Erythroblast (primary cell): ENCODE measurements at regions not wholly inside any gene's neighbourhood (a gene's known extent, or its start where the extent isn't known, plus 50 kb on each side); places are given as distances from the start of the nearest gene placed in this dataset.

Experiments
- GATA1 ChIP-seq: IDR thresholded peaks from 2 replicates; pipeline ENCODE4 v1.6.1; 2011; ENCODE audit warnings: low read depth, mild to moderate bottlenecking, control low read depth, low read length, moderate library complexity
- POLR2A ChIP-seq: IDR thresholded peaks from 2 replicates; pipeline ENCODE4 v1.6.1; 2011; ENCODE audit warnings: mild to moderate bottlenecking, low read length

DNA sequence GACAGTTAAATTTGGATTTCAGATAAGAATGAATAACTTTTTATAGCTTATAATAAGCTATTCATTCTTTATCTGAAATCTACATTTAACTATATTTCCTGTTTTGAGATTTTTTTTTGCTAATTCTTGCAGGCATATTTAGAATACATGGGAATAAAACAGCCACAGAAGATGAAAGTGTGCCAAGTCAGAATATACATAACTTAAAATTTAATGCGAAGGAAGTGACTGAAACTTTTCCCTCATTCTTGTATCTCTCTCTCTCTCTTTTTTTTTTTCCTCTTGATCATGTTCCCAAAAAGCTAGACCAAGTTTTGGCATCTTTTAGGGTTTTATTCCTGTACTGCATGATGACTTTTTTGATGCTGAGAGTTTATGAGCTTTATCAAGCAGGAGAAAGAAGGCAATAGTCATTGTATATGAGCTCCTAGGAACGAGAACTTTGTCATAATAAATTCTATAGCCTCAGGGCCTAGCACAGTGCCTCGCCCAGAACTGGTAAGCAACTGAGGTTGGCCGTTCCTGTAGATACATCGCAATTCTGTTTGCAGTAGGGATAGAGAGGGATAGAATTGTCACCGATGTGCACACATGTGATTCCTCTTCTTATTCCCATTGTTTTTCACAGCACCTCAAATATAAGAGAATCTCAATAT, 205.2 kb downstream of the MYLK4 start:
- no peak for TF ChIP-seq GATA1
- no peak for TF ChIP-seq POLR2A
